ENCODE measurements at regions not wholly inside any gene's neighbourhood (a gene's known extent, or its start where the extent isn't known, plus 50 kb on each side); places are given as distances from the start of the nearest gene placed in this dataset.
A peak's percentile ranks its signal among the peaks of the same experiment; 100 is the strongest.

DNA sequence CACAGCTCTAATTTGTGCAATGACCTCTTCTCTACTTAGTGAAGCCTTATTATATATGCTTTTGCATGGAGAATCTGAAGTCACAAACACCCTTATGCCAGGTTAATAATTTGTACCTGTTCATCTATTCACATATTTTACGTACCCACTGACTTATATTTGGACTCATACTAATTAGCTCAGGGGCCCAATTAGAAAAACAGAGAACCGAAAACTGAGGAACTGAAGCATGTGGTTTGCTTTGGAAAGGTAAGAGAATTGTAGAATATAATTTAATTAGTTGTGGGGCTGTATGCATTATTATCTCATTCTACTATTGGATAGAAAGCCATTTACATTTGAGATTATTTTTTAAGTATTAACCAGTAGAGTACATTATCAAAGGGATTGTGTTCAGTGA is 805.9 kb upstream of the CITED2 start:
- Mint-ChIP-seq H3K4me3 (ENCODE audit: unreplicated experiment) (no peak overlapping the region), H3K4me1 (ENCODE audit: insufficient read depth, unreplicated experiment) (peaks cover 12% of the 10 kb centered on the region), H3K27ac (ENCODE audit: low read depth, unreplicated experiment) (peak overlapping the region; percentile 65), H3K27me3 (ENCODE audit: insufficient read depth, unreplicated experiment) (no peaks in the 10 kb centered on the region), H3K9me3 (ENCODE audit: unreplicated experiment) (no peaks in the 10 kb centered on the region), H3K36me3 (ENCODE audit: insufficient read depth, unreplicated experiment) (no peaks in the 10 kb centered on the region)
- no peak for DNase-seq (ENCODE audit: unreplicated experiment)
- POLR2A ChIA-PET = interaction anchor here (0.7 kb wide), 1 partner anchor 160 kb away, joined by 3 read pairs; no protein-coding TSS in a partner anchor
- intact Hi-C loops (cut with micrococcal nuclease) = no loop called here
- TF ChIP-seq, protein P1, sequence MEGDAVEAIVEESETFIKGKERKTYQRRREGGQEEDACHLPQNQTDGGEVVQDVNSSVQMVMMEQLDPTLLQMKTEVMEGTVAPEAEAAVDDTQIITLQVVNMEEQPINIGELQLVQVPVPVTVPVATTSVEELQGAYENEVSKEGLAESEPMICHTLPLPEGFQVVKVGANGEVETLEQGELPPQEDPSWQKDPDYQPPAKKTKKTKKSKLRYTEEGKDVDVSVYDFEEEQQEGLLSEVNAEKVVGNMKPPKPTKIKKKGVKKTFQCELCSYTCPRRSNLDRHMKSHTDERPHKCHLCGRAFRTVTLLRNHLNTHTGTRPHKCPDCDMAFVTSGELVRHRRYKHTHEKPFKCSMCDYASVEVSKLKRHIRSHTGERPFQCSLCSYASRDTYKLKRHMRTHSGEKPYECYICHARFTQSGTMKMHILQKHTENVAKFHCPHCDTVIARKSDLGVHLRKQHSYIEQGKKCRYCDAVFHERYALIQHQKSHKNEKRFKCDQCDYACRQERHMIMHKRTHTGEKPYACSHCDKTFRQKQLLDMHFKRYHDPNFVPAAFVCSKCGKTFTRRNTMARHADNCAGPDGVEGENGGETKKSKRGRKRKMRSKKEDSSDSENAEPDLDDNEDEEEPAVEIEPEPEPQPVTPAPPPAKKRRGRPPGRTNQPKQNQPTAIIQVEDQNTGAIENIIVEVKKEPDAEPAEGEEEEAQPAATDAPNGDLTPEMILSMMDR (IDR thresholded peaks at IDR 0.05; ENCODE audit: unreplicated experiment) = no peak
- CTCF ChIA-PET = no interaction called here
- no TSS peak for BruUV-seq (replicated peaks)

DNA sequence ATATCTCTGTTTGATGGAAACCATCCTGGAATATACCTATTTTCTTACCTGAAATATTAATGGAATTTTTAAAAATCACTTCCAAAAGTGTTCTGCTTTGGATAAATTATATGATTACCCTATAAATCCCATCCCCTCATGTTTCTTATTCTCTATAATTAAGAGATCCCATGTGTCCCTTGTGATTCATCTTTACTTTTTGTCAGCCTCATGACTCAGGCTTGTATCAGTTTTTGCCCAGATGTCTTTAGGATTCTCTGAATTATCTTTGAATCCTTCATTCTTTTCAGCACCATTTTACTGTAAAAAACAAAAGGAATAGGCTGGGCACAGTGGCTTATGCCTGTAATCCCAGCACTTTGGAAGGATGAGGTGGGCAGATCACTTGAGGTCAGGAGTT is 804.5 kb upstream of the CITED2 start:
- Mint-ChIP-seq H3K36me3 (ENCODE audit: insufficient read depth, unreplicated experiment) (peaks cover 6% of the 10 kb centered on the region), H3K27ac (ENCODE audit: low read depth, unreplicated experiment) (peak overlapping the region; percentile 65), H3K27me3 (ENCODE audit: insufficient read depth, unreplicated experiment) (no peaks in the 10 kb centered on the region), H3K4me1 (ENCODE audit: insufficient read depth, unreplicated experiment) (peaks cover 16% of the 10 kb centered on the region), H3K9me3 (ENCODE audit: unreplicated experiment) (no peaks in the 10 kb centered on the region), H3K4me3 (ENCODE audit: unreplicated experiment) (no peak overlapping the region)
- TF ChIP-seq, protein P1 (IDR thresholded peaks at IDR 0.05; ENCODE audit: unreplicated experiment) = no peak
- no TSS peak for BruUV-seq (replicated peaks)
- CTCF ChIA-PET = interaction anchor here (0.6 kb wide), 1 partner anchor 21 kb away, joined by 3 read pairs; no protein-coding TSS in a partner anchor
- POLR2A ChIA-PET = no interaction called here
- intact Hi-C loops (cut with micrococcal nuclease) = loop anchor here (10.0 kb wide), 1 partner anchor 804 kb away; the partner anchor contains the start of gene CITED2
- DNase-seq (ENCODE audit: unreplicated experiment) = peak; percentile 17

DNA sequence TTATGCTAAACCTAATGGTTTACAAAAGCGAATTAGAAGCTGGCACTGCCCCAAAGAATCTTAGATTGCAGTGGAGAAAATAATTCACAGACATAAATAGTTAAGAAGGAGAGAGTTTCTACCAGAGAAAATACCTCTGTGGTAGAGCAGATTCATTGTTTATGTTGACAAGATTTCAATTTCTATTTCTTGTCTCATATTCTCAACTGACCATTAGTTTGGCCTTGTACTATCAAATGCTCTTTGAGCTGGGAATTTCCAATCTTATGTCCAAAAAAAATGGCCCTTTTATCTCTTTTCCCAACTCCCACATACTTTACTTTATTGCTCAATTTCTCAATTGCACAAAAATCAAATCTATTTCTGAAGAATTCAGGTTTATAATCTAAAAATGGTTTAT is 804.1 kb upstream of the CITED2 start:
- ChIA-PET CTCF (no interaction called here), POLR2A (no interaction called here)
- no TSS peak for BruUV-seq (replicated peaks)
- H3K9me3 Mint-ChIP-seq (ENCODE audit: unreplicated experiment) = no peaks in the 10 kb centered on the region
- H3K27ac Mint-ChIP-seq (ENCODE audit: low read depth, unreplicated experiment) = peak overlapping the region; percentile 65
- intact Hi-C loops (cut with micrococcal nuclease) = loop anchor here (10.0 kb wide), 1 partner anchor 804 kb away; the partner anchor contains the start of gene CITED2
- no peak overlapping the region for H3K4me3 Mint-ChIP-seq (ENCODE audit: unreplicated experiment)
- DNase-seq (ENCODE audit: unreplicated experiment) = no peak
- TF ChIP-seq, protein P1 (IDR thresholded peaks at IDR 0.05; ENCODE audit: unreplicated experiment) = no peak
- H3K36me3 Mint-ChIP-seq (ENCODE audit: insufficient read depth, unreplicated experiment) = peaks cover 6% of the 10 kb centered on the region
- H3K27me3 Mint-ChIP-seq (ENCODE audit: insufficient read depth, unreplicated experiment) = no peaks in the 10 kb centered on the region
- H3K4me1 Mint-ChIP-seq (ENCODE audit: insufficient read depth, unreplicated experiment) = peaks cover 21% of the 10 kb centered on the region

DNA sequence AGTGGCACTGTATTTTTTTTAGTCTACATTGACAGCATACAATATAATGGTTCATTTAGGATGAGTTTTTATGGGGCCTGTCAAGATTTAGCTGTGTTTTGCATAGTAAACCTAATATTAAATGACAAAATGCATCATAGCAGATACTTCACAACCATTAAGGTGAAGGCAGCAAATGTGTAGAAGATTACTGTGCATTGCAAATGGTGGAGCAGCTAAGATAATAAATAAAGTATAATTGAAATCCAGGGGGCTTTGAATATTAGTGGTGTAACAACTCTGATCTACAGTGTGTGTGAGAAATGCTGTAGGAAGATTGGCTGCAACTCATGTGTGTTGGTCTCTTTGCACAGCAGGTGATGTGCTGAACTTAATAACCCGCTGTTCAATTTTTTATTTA is 801.9 kb upstream of the CITED2 start:
- DNase-seq (ENCODE audit: unreplicated experiment) = no peak
- POLR2A ChIA-PET = no interaction called here
- intact Hi-C loops (cut with micrococcal nuclease) = loop anchor here (10.0 kb wide), 1 partner anchor 802 kb away; the partner anchor contains the start of gene CITED2
- peaks cover 6% of the 10 kb centered on the region for H3K36me3 Mint-ChIP-seq (ENCODE audit: insufficient read depth, unreplicated experiment)
- peaks cover 21% of the 10 kb centered on the region for H3K4me1 Mint-ChIP-seq (ENCODE audit: insufficient read depth, unreplicated experiment)
- TF ChIP-seq, protein P1 (IDR thresholded peaks at IDR 0.05; ENCODE audit: unreplicated experiment) = no peak
- no peak overlapping the region for H3K27ac Mint-ChIP-seq (ENCODE audit: low read depth, unreplicated experiment)
- CTCF ChIA-PET = interaction anchor here (1.2 kb wide), 1 partner anchor 41 kb away, joined by 5 read pairs; no protein-coding TSS in a partner anchor
- no peaks in the 10 kb centered on the region for H3K9me3 Mint-ChIP-seq (ENCODE audit: unreplicated experiment)
- BruUV-seq (replicated peaks) = no TSS peak
- no peak overlapping the region for H3K4me3 Mint-ChIP-seq (ENCODE audit: unreplicated experiment)
- H3K27me3 Mint-ChIP-seq (ENCODE audit: insufficient read depth, unreplicated experiment) = no peaks in the 10 kb centered on the region

Measured in MCF 10A (cell line).